ENCODE measurements at regions not wholly inside any gene's neighbourhood (a gene's known extent, or its start where the extent isn't known, plus 50 kb on each side); places are given as distances from the start of the nearest gene placed in this dataset.
"Not testable (repeated sequence)": the region's sequence is repeated elsewhere in the genome, so short reads cannot be mapped to it uniquely, and the experiment has no call there.

DNA sequence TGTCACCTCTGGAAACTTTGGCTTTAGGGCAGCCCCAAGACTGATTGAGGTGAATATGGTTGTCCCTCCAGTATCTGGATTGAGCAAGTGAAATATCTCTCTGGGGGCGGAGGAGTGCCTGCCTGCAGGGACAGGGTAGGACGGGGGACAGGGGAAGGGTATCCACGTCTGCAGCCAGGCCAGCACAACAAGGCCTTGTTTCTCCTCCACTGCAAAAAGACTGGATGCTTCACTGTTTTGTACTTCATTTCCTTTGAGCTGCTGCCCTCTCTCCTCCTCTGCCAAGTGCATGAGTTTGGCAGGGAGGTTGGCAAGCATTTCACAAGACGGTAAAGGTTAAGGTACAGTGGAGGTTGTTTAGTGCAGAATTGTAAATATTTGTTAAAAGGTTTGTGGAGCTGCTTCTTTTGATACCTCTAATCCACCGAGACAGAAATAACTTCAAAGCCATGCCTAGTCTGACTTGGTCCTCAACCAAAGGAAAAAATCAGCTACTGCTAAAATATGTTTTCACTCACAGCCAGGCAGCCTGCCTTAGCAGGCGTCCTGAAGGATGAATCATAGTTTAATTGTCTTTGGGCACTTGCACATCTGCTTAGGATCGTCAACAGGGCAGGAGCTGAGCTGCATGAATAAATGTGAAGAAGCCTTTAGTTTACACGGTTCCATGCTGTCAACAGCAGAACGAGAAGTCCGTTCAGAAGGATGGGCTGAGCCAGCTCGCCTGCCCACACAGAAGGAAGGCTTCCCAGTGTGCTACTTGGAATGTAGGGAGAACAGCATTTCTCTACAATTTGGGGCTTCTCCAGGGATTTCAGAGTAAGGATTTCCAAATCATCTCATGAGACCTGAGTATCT lies 269.7 kb downstream of the TTC6 start:
- ChIA-PET CTCF (interaction anchor here (0.9 kb wide), 1 partner anchor 9 kb away, joined by 3 read pairs; no protein-coding TSS in a partner anchor), POLR2A (interaction anchor here (0.5 kb wide), 1 partner anchor 1248 kb away, joined by 5 read pairs; no protein-coding TSS in a partner anchor)
- H3K4me3 Mint-ChIP-seq, result no peak overlapping the region
- H3K27ac Mint-ChIP-seq, result no peak overlapping the region
- H3K36me3 Mint-ChIP-seq, result no peaks in the 10 kb centered on the region
- DNase-seq, result no peak
- H3K4me1 Mint-ChIP-seq (ENCODE audit: low read depth), result no peaks in the 10 kb centered on the region
- no peaks in the 10 kb centered on the region for H3K9me3 Mint-ChIP-seq
- intact Hi-C loops (cut with micrococcal nuclease), result no loop called here
- peaks cover 7% of the 10 kb centered on the region for H3K27me3 Mint-ChIP-seq

DNA sequence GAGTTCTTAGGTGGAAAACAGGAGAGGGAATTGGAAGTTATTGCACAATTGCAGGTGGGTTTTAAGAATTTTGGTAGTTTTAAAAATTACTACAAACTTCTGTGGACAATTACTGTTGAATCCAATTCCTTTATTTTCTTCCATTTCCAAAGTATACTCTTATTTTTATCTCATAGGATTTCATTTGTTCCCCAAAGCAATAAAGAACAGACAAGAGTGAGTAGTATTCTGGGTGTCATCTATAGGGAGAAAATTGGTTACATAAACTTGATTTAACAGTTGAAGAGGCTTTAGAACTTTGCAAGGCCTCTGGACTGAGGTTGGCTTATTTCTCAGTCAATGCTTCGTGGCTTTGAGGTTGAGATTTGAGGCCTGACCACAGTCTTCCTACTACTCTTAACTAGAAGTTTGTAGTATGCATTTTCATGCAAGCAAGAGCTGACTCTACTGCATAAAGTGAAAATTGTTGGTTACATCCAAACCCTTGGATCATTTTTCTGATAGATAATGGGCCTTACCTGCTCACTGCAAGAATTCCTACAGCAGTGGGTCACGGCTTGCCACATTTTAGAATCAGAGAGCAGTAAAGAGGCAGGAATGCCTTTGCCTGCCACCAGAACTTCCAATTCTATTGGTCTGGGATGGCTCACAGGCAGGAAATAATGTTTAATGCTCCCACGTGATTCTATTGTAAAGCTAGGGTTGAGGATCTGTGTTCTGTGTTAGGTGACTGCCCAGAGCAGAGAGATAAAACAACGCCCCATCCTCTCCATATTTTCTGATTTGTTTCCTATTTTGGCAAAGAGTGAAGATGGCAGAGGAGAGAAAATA lies 270.5 kb downstream of the TTC6 start:
- H3K27me3 Mint-ChIP-seq, result peaks cover 5% of the 10 kb centered on the region
- no peaks in the 10 kb centered on the region for H3K9me3 Mint-ChIP-seq
- POLR2A ChIA-PET, result no interaction called here
- H3K4me1 Mint-ChIP-seq (ENCODE audit: low read depth), result no peaks in the 10 kb centered on the region
- H3K4me3 Mint-ChIP-seq, result no peak overlapping the region
- H3K27ac Mint-ChIP-seq, result no peak overlapping the region
- no peak for DNase-seq
- intact Hi-C loops (cut with micrococcal nuclease), result no loop called here
- no peaks in the 10 kb centered on the region for H3K36me3 Mint-ChIP-seq
- CTCF ChIA-PET, result no interaction called here

- Mint-ChIP-seq H3K36me3 (no peaks in the 10 kb centered on the region), H3K4me1 (ENCODE audit: low read depth) (peaks cover 2% of the 10 kb centered on the region), H3K27me3 (peaks cover 3% of the 10 kb centered on the region), H3K9me3 (no peaks in the 10 kb centered on the region), H3K27ac (no peak overlapping the region), H3K4me3 (no peak overlapping the region)
- DNase-seq, result no peak
- intact Hi-C loops (cut with micrococcal nuclease), result loop anchor here (5.0 kb wide), 1 partner anchor 157 kb away; no protein-coding TSS in a partner anchor
- CTCF ChIA-PET, result no interaction called here
- POLR2A ChIA-PET, result no interaction called here
These were observed 274.2 kb downstream of the TTC6 start for GRCh38 chr14:37869633-37870032.

- Mint-ChIP-seq H3K36me3 (no peaks in the 10 kb centered on the region), H3K4me1 (ENCODE audit: low read depth) (peaks cover 6% of the 10 kb centered on the region), H3K27ac (no peak overlapping the region), H3K9me3 (no peaks in the 10 kb centered on the region), H3K27me3 (peaks cover 3% of the 10 kb centered on the region), H3K4me3 (no peak overlapping the region)
- no peak for DNase-seq
- ChIA-PET POLR2A (no interaction called here), CTCF (no interaction called here)
- intact Hi-C loops (cut with micrococcal nuclease), result loop anchor here (5.0 kb wide), 1 partner anchor 158 kb away; no protein-coding TSS in a partner anchor
These were observed 274.7 kb downstream of the TTC6 start for GRCh38 chr14:37870170-37870569.

DNA sequence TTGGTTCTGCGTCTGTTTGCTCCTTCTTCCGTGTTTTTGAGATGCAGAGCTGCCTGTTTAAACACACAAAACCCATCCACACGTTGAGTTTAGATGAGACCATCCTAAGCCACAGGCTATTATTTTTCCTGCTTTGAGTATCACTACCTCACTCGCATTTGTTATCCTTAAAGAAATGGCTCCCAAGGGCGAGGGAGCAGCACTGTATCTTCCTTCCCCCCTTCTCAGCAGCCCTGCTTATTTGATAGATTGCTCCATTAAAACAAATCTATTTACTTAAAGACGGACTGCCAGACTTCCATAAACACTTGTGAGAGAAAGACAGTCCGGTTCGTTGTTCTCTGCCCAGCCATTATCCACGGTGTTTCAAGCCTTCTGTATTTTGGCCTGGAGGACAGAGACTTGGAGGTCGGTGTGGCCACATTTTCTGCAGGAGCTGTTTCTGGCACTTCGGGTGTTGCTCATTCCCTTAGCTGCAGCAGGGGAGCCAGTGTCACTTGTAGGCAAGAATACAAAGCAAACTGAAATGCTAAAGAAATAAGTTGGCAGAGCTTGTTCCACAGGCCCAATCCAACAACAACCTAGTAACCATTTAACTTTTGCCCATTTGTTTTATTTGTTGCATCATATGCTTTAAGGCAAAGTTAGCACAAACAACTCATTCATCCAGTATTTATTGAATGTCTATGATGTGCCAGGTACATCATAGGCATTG lies 275.4 kb downstream of the TTC6 start:
- CTCF ChIA-PET, result interaction anchor here (1.0 to 1.2 kb wide), 2 partner anchors 626 to 641 kb away, joined by 3 to 5 read pairs; no protein-coding TSS in a partner anchor
- no peak overlapping the region for H3K27ac Mint-ChIP-seq
- POLR2A ChIA-PET, result no interaction called here
- peaks cover 6% of the 10 kb centered on the region for H3K4me1 Mint-ChIP-seq (ENCODE audit: low read depth)
- DNase-seq, result no peak
- no peak overlapping the region for H3K4me3 Mint-ChIP-seq
- no peaks in the 10 kb centered on the region for H3K36me3 Mint-ChIP-seq
- intact Hi-C loops (cut with micrococcal nuclease), result loop anchor here (5.0 kb wide), 1 partner anchor 158 kb away; no protein-coding TSS in a partner anchor
- no peaks in the 10 kb centered on the region for H3K9me3 Mint-ChIP-seq
- H3K27me3 Mint-ChIP-seq, result peaks cover 3% of the 10 kb centered on the region

DNA sequence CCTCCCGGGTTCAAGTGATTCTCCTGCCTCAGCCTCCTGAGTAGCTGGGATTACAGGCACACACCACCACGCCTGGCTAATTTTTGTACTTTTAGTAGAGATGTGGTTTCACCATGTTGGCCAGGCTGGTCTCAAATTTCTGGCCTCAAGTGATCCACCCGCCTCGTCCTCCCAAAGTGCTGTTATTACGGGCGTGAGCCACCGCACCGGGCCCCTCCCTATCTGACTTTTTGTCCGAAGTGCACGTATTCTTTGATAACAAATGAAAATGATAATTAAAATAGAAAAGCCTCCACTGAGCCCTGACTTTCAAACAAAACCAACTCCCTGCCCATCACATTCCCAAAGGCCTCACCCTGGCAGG lies 278.6 kb downstream of the TTC6 start:
- H3K27ac Mint-ChIP-seq; H3K27me3 Mint-ChIP-seq; H3K4me1 Mint-ChIP-seq (ENCODE audit: low read depth); DNase-seq; H3K9me3 Mint-ChIP-seq; H3K36me3 Mint-ChIP-seq; H3K4me3 Mint-ChIP-seq; POLR2A ChIA-PET: not testable (repeated sequence)
- CTCF ChIA-PET, result interaction anchor here (0.6 to 4.7 kb wide), 12 partner anchors 9 to 644 kb away, joined by 3 to 42 read pairs (median 6); no protein-coding TSS in a partner anchor
- intact Hi-C loops (cut with micrococcal nuclease), result loop anchor here (1.0 to 5.0 kb wide), 4 partner anchors 162 to 644 kb away; no protein-coding TSS in a partner anchor

- intact Hi-C loops (cut with micrococcal nuclease), result loop anchor here (1.0 to 5.0 kb wide), 4 partner anchors 162 to 644 kb away; no protein-coding TSS in a partner anchor
- Mint-ChIP-seq H3K4me1 (ENCODE audit: low read depth) (peaks cover 6% of the 10 kb centered on the region), H3K9me3 (no peaks in the 10 kb centered on the region), H3K27ac (no peak overlapping the region), H3K27me3 (no peaks in the 10 kb centered on the region), H3K36me3 (no peaks in the 10 kb centered on the region), H3K4me3 (no peak overlapping the region)
- ChIA-PET CTCF (interaction anchor here (0.6 to 4.7 kb wide), 13 partner anchors 14 to 644 kb away, joined by 3 to 42 read pairs (median 5); no protein-coding TSS in a partner anchor), POLR2A (no interaction called here)
- DNase-seq, result peak; percentile 89
These were observed 279.1 kb downstream of the TTC6 start for GRCh38 chr14:37874429-37875109.

DNA sequence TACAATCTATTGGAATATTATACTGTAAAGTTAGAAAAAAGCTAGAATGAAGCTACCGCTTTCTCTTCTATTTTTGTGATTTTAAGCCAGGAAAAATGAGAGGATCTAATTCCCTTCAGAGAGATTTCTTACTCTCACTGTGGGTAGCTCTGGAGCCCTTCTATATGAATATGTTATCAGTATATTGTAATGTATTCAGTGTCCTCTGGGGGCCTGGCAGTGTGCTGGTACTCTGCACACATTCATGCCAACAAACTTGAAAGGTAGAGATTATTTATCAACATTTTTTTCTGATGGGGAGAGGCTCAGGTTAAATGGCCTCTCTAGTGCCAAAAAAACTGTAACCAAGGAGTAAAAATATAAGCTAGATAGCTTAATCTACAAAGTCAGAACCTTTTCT lies 292.8 kb downstream of the TTC6 start:
- Mint-ChIP-seq H3K4me1 (ENCODE audit: low read depth) (no peaks in the 10 kb centered on the region), H3K27ac (no peak overlapping the region), H3K4me3 (no peak overlapping the region), H3K9me3 (no peaks in the 10 kb centered on the region), H3K27me3 (peaks cover 9% of the 10 kb centered on the region), H3K36me3 (no peaks in the 10 kb centered on the region)
- no peak for DNase-seq
- intact Hi-C loops (cut with micrococcal nuclease), result no loop called here
- ChIA-PET CTCF (interaction anchor here (0.8 to 1.0 kb wide), 3 partner anchors 13 to 641 kb away, joined by 3 to 8 read pairs (median 3); no protein-coding TSS in a partner anchor), POLR2A (no interaction called here)

- H3K4me1 Mint-ChIP-seq (ENCODE audit: low read depth), result no peaks in the 10 kb centered on the region
- no peak for DNase-seq
- H3K9me3 Mint-ChIP-seq, result no peaks in the 10 kb centered on the region
- H3K27me3 Mint-ChIP-seq, result peaks cover 9% of the 10 kb centered on the region
- intact Hi-C loops (cut with micrococcal nuclease), result no loop called here
- H3K36me3 Mint-ChIP-seq, result no peaks in the 10 kb centered on the region
- H3K4me3 Mint-ChIP-seq, result no peak overlapping the region
- CTCF ChIA-PET, result interaction anchor here (1.0 to 1.3 kb wide), 2 partner anchors 14 kb away, joined by 4 to 8 read pairs; no protein-coding TSS in a partner anchor
- POLR2A ChIA-PET, result no interaction called here
- H3K27ac Mint-ChIP-seq, result no peak overlapping the region
These were observed 293.7 kb downstream of the TTC6 start for GRCh38 chr14:37889087-37889486.

- Mint-ChIP-seq H3K27me3 (peaks cover 9% of the 10 kb centered on the region), H3K4me1 (ENCODE audit: low read depth) (no peaks in the 10 kb centered on the region), H3K4me3 (no peak overlapping the region), H3K27ac (no peak overlapping the region), H3K9me3 (no peaks in the 10 kb centered on the region), H3K36me3 (no peaks in the 10 kb centered on the region)
- intact Hi-C loops (cut with micrococcal nuclease), result no loop called here
- no peak for DNase-seq
- ChIA-PET CTCF (interaction anchor here (1.3 kb wide), 1 partner anchor 13 kb away, joined by 4 read pairs; no protein-coding TSS in a partner anchor), POLR2A (no interaction called here)
These were observed 294.7 kb downstream of the TTC6 start for GRCh38 chr14:37890095-37890494.

- intact Hi-C loops (cut with micrococcal nuclease); H3K4me3 Mint-ChIP-seq; H3K4me1 Mint-ChIP-seq (ENCODE audit: low read depth); CTCF ChIA-PET; H3K9me3 Mint-ChIP-seq; DNase-seq; H3K27ac Mint-ChIP-seq; POLR2A ChIA-PET; H3K36me3 Mint-ChIP-seq; H3K27me3 Mint-ChIP-seq: not testable (repeated sequence)
These were observed 296.1 kb downstream of the TTC6 start for GRCh38 chr14:37891500-37891899.

Measured in activated CD4-positive, alpha-beta memory T cell treated with anti-CD3 and anti-CD28 coated beads for 36 hours (primary cell).